B cell (primary cell): ENCODE measurements at regions not wholly inside any gene's neighbourhood (a gene's known extent, or its start where the extent isn't known, plus 50 kb on each side); places are given as distances from the start of the nearest gene placed in this dataset.

Experiments
- EZH2 ChIP-seq: IDR thresholded peaks from 2 replicates; pipeline ENCODE4 v1.6.1; 2012; ENCODE audit warnings: borderline replicate concordance, low read depth, mild to moderate bottlenecking, moderate library complexity, low read length; ENCODE audit not compliant: insufficient read depth, poor library complexity, severe bottlenecking
- TF ChIP-seq, protein P1 (sequence below): fragments of 200-600 bp; IDR thresholded peaks from one replicate; pipeline ENCODE4 v1.8.0; 2022; ENCODE audit warnings: antibody characterized with exemption, mild to moderate bottlenecking

DNA sequence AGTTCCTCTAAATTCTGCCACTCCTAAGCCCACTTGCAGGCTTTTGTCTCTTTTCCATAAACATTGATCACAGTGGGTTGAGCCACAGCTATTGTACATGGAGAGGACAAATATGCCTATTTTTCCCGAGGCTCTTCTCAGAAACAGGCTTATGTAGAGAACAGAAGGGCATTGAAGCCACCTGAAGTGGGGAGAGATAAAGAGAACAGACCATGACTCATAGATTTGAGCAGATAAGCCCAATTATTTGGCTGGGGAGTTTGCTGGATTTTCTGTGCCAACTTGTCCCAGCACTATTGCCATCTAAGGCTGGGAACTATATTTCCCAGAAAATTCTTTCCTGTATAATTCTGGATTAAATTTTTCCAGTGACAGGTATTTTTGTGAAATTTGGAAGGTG lies 446.1 kb upstream of the RPS6KA3 start:
- TF ChIP-seq, protein P1, sequence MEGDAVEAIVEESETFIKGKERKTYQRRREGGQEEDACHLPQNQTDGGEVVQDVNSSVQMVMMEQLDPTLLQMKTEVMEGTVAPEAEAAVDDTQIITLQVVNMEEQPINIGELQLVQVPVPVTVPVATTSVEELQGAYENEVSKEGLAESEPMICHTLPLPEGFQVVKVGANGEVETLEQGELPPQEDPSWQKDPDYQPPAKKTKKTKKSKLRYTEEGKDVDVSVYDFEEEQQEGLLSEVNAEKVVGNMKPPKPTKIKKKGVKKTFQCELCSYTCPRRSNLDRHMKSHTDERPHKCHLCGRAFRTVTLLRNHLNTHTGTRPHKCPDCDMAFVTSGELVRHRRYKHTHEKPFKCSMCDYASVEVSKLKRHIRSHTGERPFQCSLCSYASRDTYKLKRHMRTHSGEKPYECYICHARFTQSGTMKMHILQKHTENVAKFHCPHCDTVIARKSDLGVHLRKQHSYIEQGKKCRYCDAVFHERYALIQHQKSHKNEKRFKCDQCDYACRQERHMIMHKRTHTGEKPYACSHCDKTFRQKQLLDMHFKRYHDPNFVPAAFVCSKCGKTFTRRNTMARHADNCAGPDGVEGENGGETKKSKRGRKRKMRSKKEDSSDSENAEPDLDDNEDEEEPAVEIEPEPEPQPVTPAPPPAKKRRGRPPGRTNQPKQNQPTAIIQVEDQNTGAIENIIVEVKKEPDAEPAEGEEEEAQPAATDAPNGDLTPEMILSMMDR = no peak
- no peak for TF ChIP-seq EZH2
